Kidney epithelial cell (primary cell): ENCODE measurements at regions not wholly inside any gene's neighbourhood (a gene's known extent, or its start where the extent isn't known, plus 50 kb on each side); places are given as distances from the start of the nearest gene placed in this dataset.

Source experiments
- DNase-seq: peaks from one replicate; pipeline ENCODE4 v3.0.0-alpha.2; 2010; ENCODE audit warnings: low read depth
- H3K27me3 ChIP-seq: 2 replicates; pipeline ENCODE4 v1.6.0; 2011; ENCODE audit warnings: low read length; ENCODE audit not compliant: control insufficient read depth, insufficient read depth
- H3K36me3 ChIP-seq: 2 replicates; pipeline ENCODE4 v1.5.1; 2011; ENCODE audit warnings: low read length; ENCODE audit not compliant: control insufficient read depth, insufficient read depth
- H3K4me3 ChIP-seq: 2 replicates; pipeline ENCODE4 v1.5.1; 2011; ENCODE audit warnings: low read depth, mild to moderate bottlenecking, control low read depth, low read length
- TF ChIP-seq, protein P1 (sequence below): IDR thresholded peaks from 2 replicates; pipeline ENCODE4 v1.5.1; 2011; ENCODE audit warnings: mild to moderate bottlenecking, moderate library complexity, low read length, control low read depth, inconsistent platforms; ENCODE audit not compliant: insufficient read depth, poor library complexity, severe bottlenecking

DNA sequence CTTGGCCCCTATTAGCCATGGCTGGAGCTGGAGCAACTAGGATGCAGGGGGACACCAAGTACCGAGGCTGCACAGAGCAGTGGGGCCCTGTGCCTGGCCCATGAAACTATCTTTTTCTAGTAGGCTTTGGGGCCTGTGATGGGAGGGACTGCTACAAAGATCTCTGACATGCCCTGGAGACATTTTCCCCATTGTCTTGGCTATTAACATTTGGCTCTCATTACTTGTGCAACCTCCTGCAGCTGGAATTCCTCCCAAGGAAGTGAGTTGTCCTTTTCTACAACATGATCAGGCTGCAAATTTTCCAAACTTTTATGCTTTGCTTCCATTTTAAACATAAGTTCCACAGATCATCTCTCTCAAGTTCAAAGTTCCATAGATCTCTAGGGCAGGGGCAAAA, 174.7 kb upstream of the ANKFN1 start:
- TF ChIP-seq, protein P1, sequence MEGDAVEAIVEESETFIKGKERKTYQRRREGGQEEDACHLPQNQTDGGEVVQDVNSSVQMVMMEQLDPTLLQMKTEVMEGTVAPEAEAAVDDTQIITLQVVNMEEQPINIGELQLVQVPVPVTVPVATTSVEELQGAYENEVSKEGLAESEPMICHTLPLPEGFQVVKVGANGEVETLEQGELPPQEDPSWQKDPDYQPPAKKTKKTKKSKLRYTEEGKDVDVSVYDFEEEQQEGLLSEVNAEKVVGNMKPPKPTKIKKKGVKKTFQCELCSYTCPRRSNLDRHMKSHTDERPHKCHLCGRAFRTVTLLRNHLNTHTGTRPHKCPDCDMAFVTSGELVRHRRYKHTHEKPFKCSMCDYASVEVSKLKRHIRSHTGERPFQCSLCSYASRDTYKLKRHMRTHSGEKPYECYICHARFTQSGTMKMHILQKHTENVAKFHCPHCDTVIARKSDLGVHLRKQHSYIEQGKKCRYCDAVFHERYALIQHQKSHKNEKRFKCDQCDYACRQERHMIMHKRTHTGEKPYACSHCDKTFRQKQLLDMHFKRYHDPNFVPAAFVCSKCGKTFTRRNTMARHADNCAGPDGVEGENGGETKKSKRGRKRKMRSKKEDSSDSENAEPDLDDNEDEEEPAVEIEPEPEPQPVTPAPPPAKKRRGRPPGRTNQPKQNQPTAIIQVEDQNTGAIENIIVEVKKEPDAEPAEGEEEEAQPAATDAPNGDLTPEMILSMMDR, result no peak
- no peak for DNase-seq
- H3K36me3 ChIP-seq, result no peaks in the 10 kb centered on the region
- H3K27me3 ChIP-seq, result no peaks in the 10 kb centered on the region
- no peak overlapping the region for H3K4me3 ChIP-seq

DNA sequence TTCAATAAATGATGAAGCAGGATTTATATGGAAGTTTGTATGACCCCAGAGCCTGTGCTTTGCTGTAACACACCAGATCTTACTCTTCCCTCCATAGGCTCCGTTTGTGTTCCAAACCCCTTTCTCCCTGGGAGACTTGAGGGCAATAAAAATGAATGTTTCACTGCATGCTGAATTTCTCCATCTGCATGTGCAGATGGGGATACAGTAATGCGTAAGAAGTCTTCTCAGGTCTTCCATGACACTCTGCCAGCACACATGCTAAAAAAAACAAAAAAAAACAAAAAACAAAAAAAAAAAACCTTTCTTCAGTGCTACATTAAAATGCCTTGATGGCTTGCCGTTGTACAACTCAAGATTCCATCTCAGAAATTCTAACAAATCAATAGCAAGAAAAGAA, 170.2 kb upstream of the ANKFN1 start:
- no peaks in the 10 kb centered on the region for H3K27me3 ChIP-seq
- no peak for DNase-seq
- TF ChIP-seq, protein P1, result no peak
- H3K36me3 ChIP-seq, result no peaks in the 10 kb centered on the region
- no peak overlapping the region for H3K4me3 ChIP-seq

DNA sequence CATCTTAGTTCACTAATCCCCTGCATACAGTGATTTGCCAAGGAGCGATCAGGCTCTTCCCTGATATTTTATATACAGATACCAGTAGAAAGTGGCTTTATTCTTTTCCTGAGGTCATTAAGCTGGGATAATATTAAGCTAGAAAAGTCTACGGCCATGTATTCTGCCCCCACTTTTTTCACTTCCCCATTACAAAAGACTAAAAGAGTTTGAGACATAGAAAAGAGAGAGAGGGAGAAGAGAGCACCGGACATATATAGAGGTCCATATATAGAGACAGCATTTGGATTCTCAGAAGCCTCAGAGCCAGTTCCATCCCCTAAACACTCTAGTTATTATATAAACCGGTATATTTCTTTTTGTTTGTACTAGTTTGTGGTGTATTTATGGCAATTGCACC, 166.5 kb upstream of the ANKFN1 start:
- TF ChIP-seq, protein P1, result no peak
- no peak overlapping the region for H3K4me3 ChIP-seq
- no peaks in the 10 kb centered on the region for H3K36me3 ChIP-seq
- H3K27me3 ChIP-seq, result no peaks in the 10 kb centered on the region
- DNase-seq, result no peak

DNA sequence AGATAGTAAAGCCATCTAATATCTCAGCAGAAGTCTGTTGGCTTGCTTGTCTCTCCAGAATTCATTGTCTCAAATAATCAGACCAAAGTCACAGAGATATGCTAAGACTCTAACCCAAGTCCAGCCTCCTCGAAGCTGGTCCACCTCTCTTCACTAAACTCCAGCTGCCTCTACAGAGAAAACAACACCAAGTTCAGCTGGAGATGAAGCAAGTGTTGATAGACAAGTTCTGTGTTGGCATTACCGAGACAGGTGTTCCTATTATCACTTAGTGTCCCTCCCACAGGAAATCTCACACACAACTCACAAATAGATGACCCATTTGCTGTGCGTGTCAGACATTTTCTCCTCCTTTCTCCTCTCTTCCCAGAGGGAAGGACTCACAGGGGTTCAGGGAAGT, 164.4 kb upstream of the ANKFN1 start:
- Histone ChIP-seq H3K27me3 (no peaks in the 10 kb centered on the region), H3K36me3 (no peaks in the 10 kb centered on the region), H3K4me3 (no peak overlapping the region)
- DNase-seq, result no peak
- TF ChIP-seq, protein P1, result no peak

DNA sequence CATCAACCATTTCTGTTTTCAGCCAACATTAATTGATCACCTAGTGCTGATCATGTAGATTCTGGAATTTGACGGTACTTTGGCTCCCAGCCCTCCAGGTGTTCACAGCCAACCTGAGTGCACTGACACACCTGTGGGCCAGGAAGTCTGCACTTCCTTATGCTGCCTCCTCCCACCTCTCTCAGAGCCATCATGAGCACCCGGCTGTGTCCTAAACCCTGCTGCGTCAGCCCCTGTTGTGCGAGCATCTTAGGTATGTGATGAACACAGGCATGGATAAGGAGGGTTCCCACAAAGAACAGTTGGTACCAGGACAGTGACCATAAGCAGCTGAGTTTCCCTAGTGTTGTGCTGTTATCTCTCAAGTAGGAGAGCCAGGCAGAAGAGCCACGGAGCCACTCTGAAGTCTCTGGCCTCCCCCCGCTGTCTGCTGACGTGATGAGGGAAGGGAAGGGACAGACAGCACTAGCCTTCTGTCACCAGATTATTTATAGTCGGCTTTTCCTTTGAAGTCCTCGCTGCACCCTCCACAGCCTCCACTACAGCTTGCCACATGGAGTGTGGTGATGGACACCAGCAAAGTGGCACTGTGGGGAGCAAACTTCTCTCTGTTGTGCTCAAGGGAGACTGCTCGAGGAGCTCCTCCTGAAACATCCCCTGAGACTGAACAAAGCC, 162.8 kb upstream of the ANKFN1 start:
- TF ChIP-seq, protein P1, result no peak
- Histone ChIP-seq H3K27me3 (no peaks in the 10 kb centered on the region), H3K4me3 (no peak overlapping the region), H3K36me3 (no peaks in the 10 kb centered on the region)
- no peak for DNase-seq

DNA sequence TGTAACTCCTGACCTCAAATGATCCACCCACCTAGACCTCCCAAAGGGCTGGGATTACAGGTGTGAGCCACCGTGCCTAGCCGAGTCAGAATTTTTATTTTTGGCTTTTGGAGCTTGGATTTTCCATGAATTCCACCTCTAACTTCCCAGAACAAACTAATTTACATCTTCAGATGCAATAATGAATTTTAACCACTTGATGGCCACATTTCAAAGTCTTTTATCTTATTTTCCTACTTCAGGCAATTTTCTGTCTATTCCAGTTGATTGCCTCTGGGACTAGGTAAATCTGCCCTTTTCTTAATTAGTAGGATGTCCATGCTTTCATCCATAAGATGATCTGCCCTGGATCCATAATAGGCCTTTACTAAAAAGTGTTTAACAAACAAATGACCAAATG, 156.4 kb upstream of the ANKFN1 start:
- no peak for DNase-seq
- TF ChIP-seq, protein P1, result no peak
- Histone ChIP-seq H3K4me3 (no peak overlapping the region), H3K27me3 (no peaks in the 10 kb centered on the region), H3K36me3 (no peaks in the 10 kb centered on the region)
